Endothelial cell of umbilical vein (primary cell): ENCODE measurements at regions not wholly inside any gene's neighbourhood (a gene's known extent, or its start where the extent isn't known, plus 50 kb on each side); places are given as distances from the start of the nearest gene placed in this dataset.

Experiments used
- BruUV-seq: library from RNA; stranded (reverse); fragments of 400-500 nt; replicated peaks from 2 replicates; lab custom pipeline; 2021; lab: Mats Ljungman, UMichigan
- CTCF ChIA-PET: fragments of 300-600, 350-600 bp; sonication (Branson Sonifier 250); formaldehyde crosslinking; loops from one replicate; lab custom pipeline; 2021; ENCODE audit warnings: antibody characterized with exemption, inconsistent platforms; lab: Charles Lee
- POLR2A ChIA-PET: fragments of 300-600, 350-600 bp; sonication (Branson Sonifier 250); formaldehyde crosslinking; loops from one replicate; lab custom pipeline; 2021; ENCODE audit warnings: antibody characterized with exemption, inconsistent platforms; lab: Charles Lee
- DNase-seq: peaks from one replicate; pipeline ENCODE4 v3.0.0-alpha.2; 2011; ENCODE audit warnings: low read depth, low spot score
- FAIRE-seq: peaks from 2 replicates; lab custom pipeline; 2011; peaks lifted over from hg19 to GRCh38; lab: Jason Lieb, UNC
- H2AFZ ChIP-seq: 2 replicates; pipeline ENCODE4 v1.6.0; 2012; ENCODE audit warnings: low read depth, low read length, control low read depth, inconsistent platforms
- H3K27ac ChIP-seq: 2 replicates; pipeline ENCODE4 v1.5.1; 2011; ENCODE audit warnings: low read depth, mild to moderate bottlenecking, control low read depth, low read length, moderate library complexity; ENCODE audit not compliant: insufficient read depth
- H3K27me3 ChIP-seq, 2 experiments: 2 replicates each; pipeline versions ENCODE4 v1.6.0 to v1.6.1; 2011; ENCODE audit warnings: low read length in 2 of 2, mixed read lengths in 1 of 2; ENCODE audit not compliant: control insufficient read depth in 2 of 2, insufficient read depth in 2 of 2
- H3K36me3 ChIP-seq, 2 experiments: 2 replicates in 1 of 2; 3 replicates in 1 of 2; pipeline ENCODE4 v1.5.1; 2011; ENCODE audit warnings: low read length in 2 of 2, mild to moderate bottlenecking in 1 of 2, moderate library complexity in 1 of 2; ENCODE audit not compliant: control insufficient read depth in 2 of 2, insufficient read depth in 2 of 2; ENCODE audit errors: extremely low read depth in 1 of 2
- H3K4me1 ChIP-seq: 3 replicates; pipeline ENCODE4 v1.5.1; 2011; ENCODE audit warnings: mild to moderate bottlenecking, low read length; ENCODE audit not compliant: control insufficient read depth, insufficient read depth; ENCODE audit errors: extremely low read depth
- H3K4me2 ChIP-seq: 2 replicates; pipeline ENCODE4 v1.6.1; 2011; ENCODE audit warnings: low read length, control low read depth, mixed read lengths; ENCODE audit not compliant: insufficient read depth
- H3K4me3 ChIP-seq, 3 experiments: fragments of 200-600 bp in 1 of 3; sonication (generic), shearing (Covaris generic) in 1 of 3; replicated peaks in 1 of 3; 2 replicates each; pipeline ENCODE4 v1.5.1; 2011 to 2016; ENCODE audit warnings: control low read depth in 3 of 3, low read length in 3 of 3, mild to moderate bottlenecking in 2 of 3, inconsistent platforms in 1 of 3, low read depth in 1 of 3, moderate library complexity in 1 of 3; ENCODE audit not compliant: insufficient read depth in 1 of 3
- H3K79me2 ChIP-seq: 2 replicates; pipeline ENCODE4 v1.6.0; 2012; ENCODE audit warnings: low read length, inconsistent platforms; ENCODE audit not compliant: control insufficient read depth, insufficient read depth
- H3K9ac ChIP-seq: replicated peaks from 2 replicates; pipeline ENCODE3; 2011; ENCODE audit warnings: low read length, control low read depth; ENCODE audit not compliant: insufficient read depth; ENCODE audit errors: extremely low read depth
- H3K9me1 ChIP-seq: replicated peaks from 3 replicates; pipeline ENCODE4 v1.6.0; 2011; ENCODE audit warnings: mild to moderate bottlenecking, low read length; ENCODE audit not compliant: control insufficient read depth, insufficient read depth; ENCODE audit errors: extremely low read depth
- H3K9me3 ChIP-seq: replicated peaks from 2 replicates; pipeline ENCODE4 v1.5.1; 2012; ENCODE audit warnings: low read length, inconsistent platforms; ENCODE audit not compliant: control insufficient read depth, insufficient read depth
- H4K20me1 ChIP-seq: replicated peaks from 2 replicates; pipeline ENCODE3; 2011; ENCODE audit warnings: mild to moderate bottlenecking, low read length; ENCODE audit not compliant: control insufficient read depth, insufficient read depth; ENCODE audit errors: extremely low read depth
- CTCF ChIP-seq, 2 donors: IDR thresholded peaks; 1 replicate in 1 of 2; 2 replicates in 1 of 2; pipeline ENCODE4 v1.5.1; 2011; ENCODE audit warnings: low read length in 2 of 2, mild to moderate bottlenecking in 2 of 2, moderate library complexity in 2 of 2, control low read depth in 1 of 2, inconsistent platforms in 1 of 2, low read depth in 1 of 2; ENCODE audit not compliant: insufficient read depth in 1 of 2; ENCODE audit errors: extremely low read depth in 1 of 2
- EZH2 ChIP-seq: IDR thresholded peaks from 2 replicates; pipeline ENCODE4 v1.6.1; 2012; ENCODE audit warnings: borderline replicate concordance, low read depth, mild to moderate bottlenecking, moderate library complexity, low read length, inconsistent platforms; ENCODE audit not compliant: severe bottlenecking
- FOS ChIP-seq: IDR thresholded peaks from 2 replicates; pipeline ENCODE4 v1.6.1; 2011; ENCODE audit warnings: mild to moderate bottlenecking, low read length, moderate library complexity, borderline replicate concordance; ENCODE audit not compliant: insufficient read depth
- GATA2 ChIP-seq: IDR thresholded peaks from 2 replicates; pipeline ENCODE4 v1.7.0; 2011; ENCODE audit warnings: low read depth, mild to moderate bottlenecking, moderate library complexity, mixed read lengths, low read length; ENCODE audit not compliant: insufficient read length, insufficient read depth
- JUN ChIP-seq: IDR thresholded peaks from 2 replicates; pipeline ENCODE4 v1.6.1; 2011; ENCODE audit warnings: borderline replicate concordance, low read depth; ENCODE audit not compliant: insufficient read length, insufficient read depth
- MAX ChIP-seq: IDR thresholded peaks from 2 replicates; pipeline ENCODE4 v1.6.1; 2011; ENCODE audit not compliant: insufficient read depth, insufficient read length
- MYC ChIP-seq: IDR thresholded peaks from one replicate; pipeline ENCODE4 v1.6.1; 2011; ENCODE audit warnings: mild to moderate bottlenecking, low read depth, low read length
- POLR2A ChIP-seq: IDR thresholded peaks from 2 replicates; pipeline ENCODE4 v1.6.1; 2012; ENCODE audit warnings: low read depth, mild to moderate bottlenecking, control low read depth, low read length
- POLR2AphosphoS5 ChIP-seq: IDR thresholded peaks from 2 replicates; pipeline ENCODE4 v1.6.1; 2012; ENCODE audit warnings: low read depth, mild to moderate bottlenecking, control low read depth, low read length, moderate library complexity; ENCODE audit not compliant: insufficient read depth
- dilution Hi-C: fragments of 300-500 bp; cut with MboI; formaldehyde crosslinking; loops from one replicate; pipeline ENCODE4 v1.15.0; 2019; ENCODE audit warnings: low sequenced_read_pairs; ENCODE audit not compliant: extremely low pct_ligation_motif_present
- intact Hi-C: fragments of 100-400 bp; cut with micrococcal nuclease; formaldehyde crosslinking; loops from one replicate; pipeline ENCODE4 v1.10.0; 2022

GRCh38 chr15:96053031-96053780, 277.3 kb upstream of the NR2F2 start:
- Histone ChIP-seq H3K9ac (no peak overlapping the region), H3K4me2 (peak overlapping the region; percentile 59), H3K9me1 (no peaks in the 10 kb centered on the region), H3K9me3 (no peaks in the 10 kb centered on the region), H4K20me1 (no peaks in the 10 kb centered on the region), H3K79me2 (no peaks in the 10 kb centered on the region), H3K36me3 (no peaks in the 10 kb centered on the region), H3K27ac (no peak overlapping the region), H3K27me3 (peaks cover 0 to 1% of the 10 kb centered on the region in 2 experiments), H3K4me3 (peak overlapping the region; percentile 1 to 9 (median 4)), H3K4me1 (peaks cover 2% of the 10 kb centered on the region), H2AFZ (peak overlapping the region; percentile 57)
- CTCF ChIA-PET = interaction anchor here (1.1 to 1.4 kb wide), 2 partner anchors 14 kb away, joined by 3 read pairs; no protein-coding TSS in a partner anchor
- dilution Hi-C loops = no loop called here
- no TSS peak for BruUV-seq
- FAIRE-seq (peak; percentile 38), DNase-seq (peak; percentile 47)
- intact Hi-C loops = no loop called here
- TF ChIP-seq MYC = no peak
- TF ChIP-seq CTCF (IDR thresholded peaks at IDR 0.05; ENCODE audit: extremely low read depth in 1 of 2, insufficient read depth in 1 of 2, low read depth in 1 of 2, low read length in 2 of 2) = no peak
- no peak for TF ChIP-seq JUN
- TF ChIP-seq POLR2AphosphoS5 = no peak
- no peak for TF ChIP-seq FOS
- no peak for TF ChIP-seq MAX
- TF ChIP-seq GATA2 = no peak
- TF ChIP-seq POLR2A = no peak
- no peak for TF ChIP-seq EZH2
- POLR2A ChIA-PET = no interaction called here
